Left kidney (tissue), 1 donor: ENCODE measurements at regions not wholly inside any gene's neighbourhood (a gene's known extent, or its start where the extent isn't known, plus 50 kb on each side); places are given as distances from the start of the nearest gene placed in this dataset.
"Not testable (repeated sequence)": the region's sequence is repeated elsewhere in the genome, so short reads cannot be mapped to it uniquely, and the experiment has no call there.

Experiments
- DNase-seq: peaks from one replicate; pipeline ENCODE4 v3.0.0-alpha.2; 2013

- no peak for DNase-seq
Measured at GRCh38 chr1:108314815-108315214, 70.9 kb upstream of the NBPF4 start.

GRCh38 chr1:108316545-108316944 is 72.7 kb upstream of the NBPF4 start:
- peak; percentile 0 for DNase-seq

GRCh38 chr1:108320849-108321248 is 77.0 kb upstream of the NBPF4 start:
- DNase-seq: no peak

- DNase-seq: not testable (repeated sequence)
Measured at GRCh38 chr1:108325338-108325737, 81.5 kb upstream of the NBPF4 start.

- DNase-seq: no peak
Measured at GRCh38 chr1:108327534-108328466, 83.9 kb upstream of the NBPF4 start.

- DNase-seq: no peak
Measured at GRCh38 chr1:108345776-108346531, 102.1 kb upstream of the NBPF4 start.

GRCh38 chr1:108357802-108358201 is 92.3 kb upstream of the NBPF6 start:
- no peak for DNase-seq

- not testable (repeated sequence) for DNase-seq
Measured at GRCh38 chr1:108380059-108380832, 69.9 kb upstream of the NBPF6 start.
